ENCODE measurements at regions not wholly inside any gene's neighbourhood (a gene's known extent, or its start where the extent isn't known, plus 50 kb on each side); places are given as distances from the start of the nearest gene placed in this dataset.

- intact Hi-C loops (cut with micrococcal nuclease) = no loop called here
- no peak overlapping the region for H4K5ac ChIP-seq (ENCODE audit: low read depth, low read length)
- no peak overlapping the region for H3K23ac ChIP-seq (ENCODE audit: low read depth, low read length)
- in situ Hi-C loops (cut with MboI; ENCODE audit: low sequenced_read_pairs) = no loop called here
- H3K4ac ChIP-seq (ENCODE audit: low read depth, low read length) = no peak overlapping the region
- dilution Hi-C loops (cut with HindIII; ENCODE audit: low sequenced_read_pairs, unreplicated experiment) = no loop called here
- no peak overlapping the region for H3K9ac ChIP-seq (ENCODE audit: low read depth, low read length)
- H4K8ac ChIP-seq (ENCODE audit: low read depth in 2 of 2, low read length in 2 of 2) = no peak overlapping the region
- CTCF ChIA-PET = no interaction called here
- no peak overlapping the region for H3K4me3 ChIP-seq (ENCODE audit: insufficient read depth, low read depth, low read length)
- no peak for DNase-seq
- no peak overlapping the region for H3K56ac ChIP-seq (ENCODE audit: extremely low read depth, insufficient read depth, low read length)
- H4K91ac ChIP-seq (ENCODE audit: insufficient read depth, low read depth, low read length) = no peak overlapping the region
- H2BK15ac ChIP-seq (ENCODE audit: low read depth, low read length) = no peak overlapping the region
- H2AK9ac ChIP-seq (replicated peaks; ENCODE audit: low read depth, low read length, poor library complexity) = no peak overlapping the region
- POLR2A ChIA-PET (ENCODE audit: unreplicated experiment) = no interaction called here
- no peak overlapping the region for H3K18ac ChIP-seq (ENCODE audit: low read depth, low read length)
- no peaks in the 10 kb centered on the region for H3K36me3 ChIP-seq (ENCODE audit: control insufficient read depth, insufficient read depth, low read length)
- no peak for TF ChIP-seq RAD21 (IDR thresholded peaks at IDR 0.05; ENCODE audit: low read length)
- no peak for TF ChIP-seq RCOR1 (IDR thresholded peaks at IDR 0.05; ENCODE audit: insufficient replicate concordance, low read length)
- TF ChIP-seq RFX5 (IDR thresholded peaks at IDR 0.05; ENCODE audit: low read depth, low read length) = no peak
- TF ChIP-seq USF2 (IDR thresholded peaks at IDR 0.05; ENCODE audit: low read depth, low read length) = no peak
- TF ChIP-seq FOS (IDR thresholded peaks at IDR 0.05; ENCODE audit: low read depth, low read length) = no peak
- TF ChIP-seq POLR2A (IDR thresholded peaks at IDR 0.05; ENCODE audit: low read depth, low read length) = no peak
- TF ChIP-seq CHD1 (IDR thresholded peaks at IDR 0.05; ENCODE audit: low read depth, low read length) = no peak
- TF ChIP-seq BHLHE40 (IDR thresholded peaks at IDR 0.05; ENCODE audit: low read depth, low read length) = no peak
- TF ChIP-seq MAZ (IDR thresholded peaks at IDR 0.05; ENCODE audit: borderline replicate concordance, low read depth, low read length) = no peak
- TF ChIP-seq CEBPB (IDR thresholded peaks at IDR 0.05; ENCODE audit: low read depth, low read length) = no peak
- no peaks in the 10 kb centered on the region for H4K20me1 ChIP-seq (ENCODE audit: insufficient read depth, low read length)
- no peaks in the 10 kb centered on the region for H3K79me1 ChIP-seq (ENCODE audit: low read depth in 1 of 2, low read length in 2 of 2)
- H2BK5ac ChIP-seq (ENCODE audit: low read depth, low read length, poor library complexity, severe bottlenecking) = no peak overlapping the region
- H2BK120ac ChIP-seq (ENCODE audit: low read depth, low read length) = no peak overlapping the region
- no peak overlapping the region for H2AK5ac ChIP-seq (ENCODE audit: low read depth, low read length)
- no peak overlapping the region for H2AFZ ChIP-seq (replicated peaks; ENCODE audit: low read length, poor library complexity)
- peaks cover 2% of the 10 kb centered on the region; the same call in 1 of the 2 replicates for H3K9me3 ChIP-seq (ENCODE audit: control insufficient read depth, insufficient read depth, low read length)
- H3K9me1 ChIP-seq (ENCODE audit: insufficient read depth, low read length) = no peaks in the 10 kb centered on the region
- no peaks in the 10 kb centered on the region for H3K4me1 ChIP-seq (ENCODE audit: control insufficient read depth, insufficient read depth, low read length)
- no peak overlapping the region for H3K14ac ChIP-seq (replicated peaks; ENCODE audit: low read depth, low read length)
- no peak overlapping the region for H3K4me2 ChIP-seq (ENCODE audit: low read depth, low read length)
- no peak overlapping the region for H3K27ac ChIP-seq (ENCODE audit: insufficient read depth, low read length)
- no peaks in the 10 kb centered on the region for H3K27me3 ChIP-seq (ENCODE audit: control insufficient read depth, insufficient read depth, low read length)
- BruUV-seq (replicated peaks) = no TSS peak
- no peak overlapping the region for H2BK20ac ChIP-seq (ENCODE audit: low read depth, low read length)
- ATAC-seq (ENCODE audit: low read depth) = no peak
These were observed 197.8 kb upstream of the SORCS1 start for GRCh38 chr10:107362306-107362705.

All from IMR-90 (cell line).